HG03064 (cell line): ENCODE measurements at regions not wholly inside any gene's neighbourhood (a gene's known extent, or its start where the extent isn't known, plus 50 kb on each side); places are given as distances from the start of the nearest gene placed in this dataset.
A peak's percentile ranks its signal among the peaks of the same experiment; 100 is the strongest.
"Not testable (repeated sequence)": the region's sequence is repeated elsewhere in the genome, so short reads cannot be mapped to it uniquely, and the experiment has no call there.

Experiments used
- ATAC-seq: cut with Tn5 transposase; IDR thresholded peaks from one replicate; pipeline ENCODE4 v1.9.1; 2021; ENCODE audit warnings: low read depth; ENCODE audit not compliant: unreplicated experiment

GRCh38 chr1:199460933-199461332 is 566.6 kb upstream of the NR5A2 start:
- ATAC-seq, result no peak

DNA sequence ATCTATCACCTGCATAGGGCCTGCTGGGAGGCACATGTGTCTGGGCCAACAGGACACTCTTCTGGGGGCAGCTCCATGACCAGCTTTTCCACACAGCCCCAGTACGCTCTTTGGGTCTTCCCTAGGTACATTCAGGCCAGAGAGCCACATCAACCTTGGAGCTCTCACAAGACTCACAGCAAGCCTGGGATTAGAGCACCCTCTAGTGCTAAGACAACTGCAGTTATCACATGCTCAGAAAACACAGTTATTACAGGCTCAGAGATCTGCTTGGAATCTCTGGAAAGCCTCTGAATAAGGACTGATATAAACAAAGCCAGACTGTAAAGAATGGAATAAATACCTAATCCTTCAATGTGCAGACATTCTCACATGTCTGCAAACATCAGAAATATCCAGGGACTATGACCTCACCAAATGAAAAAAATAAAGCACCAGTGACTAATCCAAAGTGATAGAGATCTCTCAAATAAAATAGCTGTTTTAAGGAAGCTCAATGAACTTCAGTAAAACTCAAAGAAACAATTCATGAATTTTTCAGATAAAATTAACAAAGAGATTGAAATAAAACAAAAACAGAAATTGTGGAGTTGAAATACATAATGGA is 563.9 kb upstream of the NR5A2 start:
- ATAC-seq, result no peak

GRCh38 chr1:199466961-199467360 is 560.5 kb upstream of the NR5A2 start:
- no peak for ATAC-seq

DNA sequence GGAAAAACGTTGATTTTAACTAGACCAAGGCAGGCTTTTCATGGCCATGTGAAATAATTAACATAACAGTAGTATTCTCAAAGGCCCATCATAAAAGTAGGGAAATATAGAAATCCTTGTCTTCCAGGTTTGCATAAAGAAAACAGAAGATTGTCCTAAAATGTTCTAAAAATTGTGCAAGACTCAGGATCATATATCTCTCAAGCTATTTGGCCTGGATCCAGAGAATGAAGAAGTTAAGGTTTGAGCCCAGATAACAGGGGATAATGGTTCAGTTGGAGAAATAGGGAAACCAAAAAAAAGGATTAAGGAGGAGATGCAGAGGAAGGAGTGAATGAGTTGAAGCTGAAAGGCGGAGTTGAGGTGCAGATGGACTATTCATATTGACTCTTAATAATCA is 555.5 kb upstream of the NR5A2 start:
- ATAC-seq, result no peak

- ATAC-seq, result no peak
Observed at GRCh38 chr1:199472978-199473377, 554.5 kb upstream of the NR5A2 start.

DNA sequence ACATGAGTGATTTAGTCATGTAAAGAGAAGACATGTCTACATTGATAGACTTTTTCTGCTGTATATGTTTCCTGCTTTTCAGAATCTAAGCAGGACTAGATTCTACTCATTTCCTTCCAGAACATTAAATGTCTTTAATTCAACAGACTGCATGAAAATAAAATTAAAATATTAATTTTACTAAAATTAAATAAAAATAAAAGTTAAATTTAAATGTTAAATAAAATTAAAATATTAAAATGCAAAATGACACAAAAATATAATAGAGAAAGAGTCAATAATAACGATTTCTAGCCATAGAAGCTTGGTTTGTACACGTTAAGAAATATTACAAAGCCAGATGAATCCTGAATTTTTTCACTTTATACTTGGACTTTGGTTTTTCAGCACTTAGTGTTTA is 552.8 kb upstream of the NR5A2 start:
- no peak for ATAC-seq

GRCh38 chr1:199482426-199482825 is 545.1 kb upstream of the NR5A2 start:
- no peak for ATAC-seq

GRCh38 chr1:199489594-199489993 is 537.9 kb upstream of the NR5A2 start:
- no peak for ATAC-seq

DNA sequence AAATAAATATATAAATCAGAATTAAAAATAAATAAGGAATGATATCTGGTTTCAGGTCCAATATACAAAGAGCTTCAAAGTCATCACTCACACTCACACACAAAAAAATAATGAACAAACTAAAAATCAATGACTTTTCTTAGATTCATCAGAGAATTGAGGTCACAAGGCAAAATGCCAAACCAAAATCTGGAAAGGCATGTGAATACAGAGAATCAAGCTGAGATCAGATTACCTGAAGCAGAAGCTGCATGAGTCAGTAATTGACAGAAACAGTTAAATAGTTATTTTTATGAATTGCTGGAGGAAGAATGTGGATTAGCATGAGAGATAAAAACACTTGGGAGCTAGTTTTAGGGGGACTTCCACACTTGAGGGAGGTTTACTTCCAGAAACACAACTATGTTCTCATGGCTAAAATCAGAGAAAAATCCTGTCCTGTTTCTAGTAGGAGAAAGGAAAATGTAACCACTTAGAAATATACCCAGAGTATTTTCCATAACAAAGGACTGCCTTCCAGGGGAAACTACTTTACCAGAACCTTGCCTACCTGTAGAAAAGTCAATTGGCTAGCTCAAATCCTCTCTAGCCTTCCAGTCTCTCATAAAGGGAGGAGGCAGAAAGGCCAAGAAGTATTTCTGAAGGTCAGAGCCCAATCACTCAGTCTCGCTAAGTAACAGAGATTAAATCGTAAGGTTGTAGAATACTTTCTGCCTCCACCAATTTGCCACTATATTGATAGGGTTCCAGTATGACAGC is 536.6 kb upstream of the NR5A2 start:
- ATAC-seq, result no peak

DNA sequence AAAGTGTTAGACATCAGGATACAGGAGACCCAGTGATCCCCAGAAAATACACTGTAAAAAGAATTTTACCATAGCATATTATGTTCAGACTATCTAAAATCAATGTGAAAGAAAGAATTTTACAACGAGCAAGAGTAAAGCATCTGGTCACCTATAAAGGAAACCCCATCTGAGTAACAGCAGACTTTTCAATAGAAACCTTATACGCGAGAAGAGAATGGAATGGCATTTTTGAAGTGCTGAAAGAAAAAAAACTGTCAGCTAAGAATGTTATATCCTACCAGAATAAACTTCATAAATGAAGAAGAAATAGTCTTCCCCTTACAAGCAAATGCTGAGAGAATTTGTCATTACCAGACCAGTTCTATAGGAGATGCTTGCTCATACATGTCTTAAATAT is 532.1 kb upstream of the NR5A2 start:
- no peak for ATAC-seq

DNA sequence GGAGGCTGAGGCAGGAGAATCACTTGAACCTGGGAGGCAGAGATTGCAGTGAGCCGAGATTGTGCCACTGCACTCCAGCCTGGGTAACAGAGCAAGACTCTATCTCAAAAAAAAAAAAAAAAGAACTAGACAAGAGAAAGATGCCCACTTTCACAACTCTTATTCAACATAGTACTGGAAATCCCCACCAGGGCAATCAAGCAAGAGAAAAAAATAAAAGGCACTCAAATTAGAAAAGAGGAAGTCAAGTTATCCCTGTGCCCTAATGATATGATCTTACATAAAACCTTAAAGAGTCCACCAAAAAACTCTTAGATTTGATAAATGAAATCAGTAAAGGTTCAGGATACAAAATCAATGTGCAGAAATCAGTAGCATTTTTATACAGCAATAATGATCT is 528.7 kb upstream of the NR5A2 start:
- peak; percentile 67 for ATAC-seq

DNA sequence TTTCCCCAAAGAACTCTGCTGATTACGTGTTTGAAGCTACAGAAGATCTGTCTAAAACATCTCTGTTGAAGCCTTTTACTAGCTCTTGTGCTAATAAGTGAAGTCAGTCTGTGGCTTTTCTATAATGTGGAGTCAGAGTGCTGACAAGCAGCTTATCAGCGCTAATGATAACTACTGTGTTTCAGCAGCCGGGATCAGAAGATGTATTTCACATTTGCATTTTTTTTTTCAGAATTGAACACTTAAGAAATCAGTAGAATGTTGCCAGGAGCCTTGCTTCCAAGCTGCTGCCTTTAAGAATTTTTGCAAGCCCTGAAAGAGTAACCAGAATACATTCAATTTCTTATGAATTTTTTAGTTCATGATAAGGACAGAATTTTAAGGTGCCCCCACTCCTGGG is 519.4 kb upstream of the NR5A2 start:
- ATAC-seq, result no peak

DNA sequence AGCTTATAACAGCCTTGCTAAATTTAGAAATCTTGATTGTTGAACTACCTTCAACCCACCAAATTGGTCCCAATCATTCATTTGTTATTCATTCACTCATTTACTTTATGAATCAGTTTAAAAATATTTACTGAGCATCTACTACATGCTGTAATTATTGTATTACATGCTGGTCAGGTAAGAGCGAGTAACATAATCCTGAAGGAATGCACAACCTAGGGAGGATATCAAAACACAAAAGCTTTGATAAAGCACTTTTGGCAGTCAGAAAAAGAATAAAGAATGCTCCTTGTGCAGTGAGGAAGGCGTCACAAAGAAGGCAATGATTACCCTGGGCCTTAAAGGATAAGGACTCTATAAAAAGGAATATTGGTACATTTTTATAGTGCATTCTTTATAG is 518.9 kb upstream of the NR5A2 start:
- no peak for ATAC-seq

DNA sequence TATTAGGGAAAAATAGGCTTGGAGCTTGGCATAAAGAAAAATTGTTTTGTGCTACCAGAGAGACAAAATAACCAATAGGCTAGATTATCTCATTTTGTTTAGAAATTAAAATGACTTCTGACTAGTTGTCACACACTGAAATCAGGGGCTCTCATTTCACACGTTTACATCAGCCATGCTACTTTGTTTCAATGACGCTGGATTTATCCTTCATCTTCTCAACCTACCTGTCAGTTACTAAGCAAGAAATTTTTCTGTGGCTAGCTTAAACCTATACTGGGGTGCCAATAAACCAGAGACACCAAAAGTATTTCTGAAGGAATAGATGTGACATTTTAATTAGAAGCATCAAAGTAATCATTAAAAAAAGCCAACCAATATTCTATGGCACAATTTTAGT is 518.1 kb upstream of the NR5A2 start:
- no peak for ATAC-seq

GRCh38 chr1:199510314-199510713 is 517.2 kb upstream of the NR5A2 start:
- peak; percentile 95 for ATAC-seq

DNA sequence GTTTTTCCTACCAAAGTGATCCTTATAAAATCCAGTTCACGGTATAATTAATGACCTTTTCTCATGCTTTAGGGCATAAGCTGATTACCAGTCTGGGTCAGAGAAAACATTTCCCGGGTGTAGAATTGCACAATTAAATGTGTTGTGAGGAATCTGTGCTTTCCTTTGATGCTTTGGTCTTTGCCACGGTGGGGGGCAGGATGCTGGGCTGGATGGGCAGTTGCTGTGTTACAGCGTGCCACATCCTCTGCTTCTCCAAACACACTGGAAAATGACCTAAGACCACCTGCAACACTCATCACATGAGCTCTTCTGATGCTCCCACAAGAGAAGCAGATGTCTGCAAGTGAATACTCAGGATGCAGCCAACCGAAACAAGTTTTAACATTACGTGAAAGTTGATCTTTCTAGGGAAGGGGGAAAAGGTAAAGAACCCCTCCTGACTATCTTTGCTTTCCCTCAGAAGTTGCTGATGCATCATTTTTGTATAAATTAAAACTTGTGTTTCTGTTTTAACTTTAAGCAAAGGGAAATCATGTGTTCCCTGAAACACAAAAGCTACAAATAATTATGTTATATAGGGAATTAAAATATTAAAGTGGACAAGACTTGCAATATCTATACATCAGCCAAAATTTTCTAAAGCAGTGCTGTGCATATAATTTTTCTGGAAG is 515.3 kb upstream of the NR5A2 start:
- no peak for ATAC-seq

DNA sequence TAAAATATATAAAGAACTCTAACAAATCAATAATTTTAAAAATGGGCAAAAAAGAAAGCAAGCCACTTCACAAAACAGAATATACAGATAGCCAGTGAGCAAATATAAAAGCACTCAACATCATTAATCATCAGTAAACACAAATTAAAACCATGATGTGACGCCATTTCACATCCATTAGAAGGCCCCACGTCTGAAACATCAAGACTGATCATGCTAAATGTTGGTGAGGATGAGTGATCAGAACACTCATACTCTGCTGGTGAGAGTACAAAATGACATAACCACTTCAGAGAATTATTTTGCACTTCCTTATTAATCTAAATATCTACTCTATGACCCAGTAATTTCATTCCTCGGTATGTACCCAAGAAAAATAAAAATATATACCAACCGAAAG is 512.2 kb upstream of the NR5A2 start:
- ATAC-seq, result no peak

GRCh38 chr1:199522338-199522737 is 505.2 kb upstream of the NR5A2 start:
- no peak for ATAC-seq

DNA sequence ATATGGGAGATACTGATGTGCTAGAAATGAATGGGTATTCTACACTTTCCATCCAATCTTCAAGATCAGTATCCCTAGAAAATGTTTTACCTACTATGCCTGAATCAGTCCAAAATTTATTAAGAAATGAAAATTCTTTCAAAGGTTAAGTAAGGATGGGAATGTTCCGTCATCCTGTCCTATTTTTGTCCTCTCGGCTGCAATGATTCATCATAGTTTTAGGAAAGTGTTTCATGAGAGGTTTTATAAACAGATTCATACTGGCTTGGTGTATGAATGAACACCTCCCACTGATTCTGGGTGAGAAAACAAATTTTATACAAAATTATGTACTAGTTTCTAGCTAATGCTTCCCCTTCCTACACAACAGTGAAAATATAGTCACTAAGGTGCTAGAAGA is 504.6 kb upstream of the NR5A2 start:
- no peak for ATAC-seq

GRCh38 chr1:199529324-199529723 is 498.2 kb upstream of the NR5A2 start:
- no peak for ATAC-seq

GRCh38 chr1:199533361-199533760 is 494.1 kb upstream of the NR5A2 start:
- not testable (repeated sequence) for ATAC-seq

- peak; percentile 25 for ATAC-seq
Observed at GRCh38 chr1:199545780-199546179, 481.7 kb upstream of the NR5A2 start.
